Activated T-helper 2 cell treated with anti-CD3 and anti-CD28 coated beads, Interferon-gamma antibody, Interleukin-2, Interleukin-4, amounts not matched to agents 10 μg/mL and 5 μg/mL and 100 μg/mL, durations not matched to agents 14 hours and 24 hours and 36 hours (primary cell): ENCODE measurements at regions not wholly inside any gene's neighbourhood (a gene's known extent, or its start where the extent isn't known, plus 50 kb on each side); places are given as distances from the start of the nearest gene placed in this dataset.
A peak's percentile ranks its signal among the peaks of the same experiment; 100 is the strongest.

Experiments used
- DNase-seq: peaks from one replicate; pipeline ENCODE4 v3.0.0; 2021; ENCODE audit warnings: low spot score
- H3K27ac Mint-ChIP-seq: one replicate; pipeline ENCODE4 v1.8.0; 2021; ENCODE audit warnings: mixed read lengths
- H3K27me3 Mint-ChIP-seq: one replicate; pipeline ENCODE4 v1.8.0; 2021; ENCODE audit warnings: low read depth, mixed read lengths
- H3K36me3 Mint-ChIP-seq: one replicate; pipeline ENCODE4 v1.8.0; 2021; ENCODE audit warnings: low read depth, mixed read lengths
- H3K4me1 Mint-ChIP-seq: one replicate; pipeline ENCODE4 v1.8.0; 2021; ENCODE audit warnings: low read depth, mixed read lengths
- H3K4me3 Mint-ChIP-seq: one replicate; pipeline ENCODE4 v1.8.0; 2021; ENCODE audit warnings: low read depth, mild to moderate bottlenecking, moderate library complexity, mixed read lengths
- H3K9me3 Mint-ChIP-seq: one replicate; pipeline ENCODE4 v1.8.0; 2021; ENCODE audit warnings: mixed read lengths
- intact Hi-C: fragments of 100-400 bp; cut with micrococcal nuclease; formaldehyde crosslinking; loops from one replicate; pipeline ENCODE4 v1.15.1; 2023

- no peak overlapping the region for H3K4me3 Mint-ChIP-seq
- intact Hi-C loops: no loop called here
- DNase-seq: no peak
- no peaks in the 10 kb centered on the region for H3K9me3 Mint-ChIP-seq
- H3K4me1 Mint-ChIP-seq: no peaks in the 10 kb centered on the region
- H3K27ac Mint-ChIP-seq: no peak overlapping the region
- no peaks in the 10 kb centered on the region for H3K27me3 Mint-ChIP-seq
- H3K36me3 Mint-ChIP-seq: no peaks in the 10 kb centered on the region
Measured at GRCh38 chr14:81971911-81972310, 438.3 kb upstream of the SEL1L start.

GRCh38 chr14:81972601-81973000, 438.9 kb upstream of the SEL1L start:
- no peak for DNase-seq
- H3K27me3 Mint-ChIP-seq: no peaks in the 10 kb centered on the region
- H3K4me3 Mint-ChIP-seq: no peak overlapping the region

GRCh38 chr14:81974543-81974942, 440.9 kb upstream of the SEL1L start:
- no peaks in the 10 kb centered on the region for H3K9me3 Mint-ChIP-seq
- H3K36me3 Mint-ChIP-seq: no peaks in the 10 kb centered on the region
- intact Hi-C loops: no loop called here
- no peak for DNase-seq
- H3K27ac Mint-ChIP-seq: no peak overlapping the region
- H3K4me1 Mint-ChIP-seq: no peaks in the 10 kb centered on the region
- H3K27me3 Mint-ChIP-seq: no peaks in the 10 kb centered on the region
- no peak overlapping the region for H3K4me3 Mint-ChIP-seq

More at GRCh38 chr14:81972601-81973000, 438.9 kb upstream of the SEL1L start:
- no peak overlapping the region for H3K27ac Mint-ChIP-seq
- H3K36me3 Mint-ChIP-seq: no peaks in the 10 kb centered on the region
- H3K4me1 Mint-ChIP-seq: no peaks in the 10 kb centered on the region
- H3K9me3 Mint-ChIP-seq: no peaks in the 10 kb centered on the region
- intact Hi-C loops: no loop called here

GRCh38 chr14:81980601-81981306, 447.1 kb upstream of the SEL1L start:
- intact Hi-C loops: no loop called here

GRCh38 chr14:81981307-81981675, 447.6 kb upstream of the SEL1L start:
- Mint-ChIP-seq H3K27ac (no peak overlapping the region), H3K9me3 (no peaks in the 10 kb centered on the region), H3K27me3 (no peaks in the 10 kb centered on the region), H3K36me3 (no peaks in the 10 kb centered on the region), H3K4me3 (no peak overlapping the region), H3K4me1 (no peaks in the 10 kb centered on the region)
- no peak for DNase-seq
- intact Hi-C loops: no loop called here

More at GRCh38 chr14:81980601-81981306, 447.1 kb upstream of the SEL1L start:
- Mint-ChIP-seq H3K27ac (no peak overlapping the region), H3K27me3 (no peaks in the 10 kb centered on the region), H3K36me3 (no peaks in the 10 kb centered on the region), H3K9me3 (no peaks in the 10 kb centered on the region), H3K4me1 (no peaks in the 10 kb centered on the region), H3K4me3 (no peak overlapping the region)
- no peak for DNase-seq

GRCh38 chr14:81982046-81982445, 448.4 kb upstream of the SEL1L start:
- H3K4me3 Mint-ChIP-seq: no peak overlapping the region
- no peaks in the 10 kb centered on the region for H3K27me3 Mint-ChIP-seq
- no peaks in the 10 kb centered on the region for H3K36me3 Mint-ChIP-seq
- H3K27ac Mint-ChIP-seq: no peak overlapping the region
- intact Hi-C loops: no loop called here
- H3K9me3 Mint-ChIP-seq: no peaks in the 10 kb centered on the region
- DNase-seq: no peak
- H3K4me1 Mint-ChIP-seq: no peaks in the 10 kb centered on the region

GRCh38 chr14:81986005-81986404, 452.4 kb upstream of the SEL1L start:
- no peak overlapping the region for H3K4me3 Mint-ChIP-seq
- no peaks in the 10 kb centered on the region for H3K27me3 Mint-ChIP-seq
- no peak for DNase-seq
- no peak overlapping the region for H3K27ac Mint-ChIP-seq
- no peaks in the 10 kb centered on the region for H3K36me3 Mint-ChIP-seq
- intact Hi-C loops: no loop called here
- H3K4me1 Mint-ChIP-seq: no peaks in the 10 kb centered on the region
- H3K9me3 Mint-ChIP-seq: no peaks in the 10 kb centered on the region

GRCh38 chr14:81989211-81989610, 455.6 kb upstream of the SEL1L start:
- intact Hi-C loops: no loop called here
- no peak for DNase-seq

GRCh38 chr14:81990312-81990761, 456.7 kb upstream of the SEL1L start:
- no peaks in the 10 kb centered on the region for H3K36me3 Mint-ChIP-seq
- no peaks in the 10 kb centered on the region for H3K27me3 Mint-ChIP-seq
- DNase-seq: peak; percentile 12
- H3K27ac Mint-ChIP-seq: no peak overlapping the region
- H3K4me3 Mint-ChIP-seq: no peak overlapping the region
- intact Hi-C loops: loop anchor here (10.0 kb wide), 1 partner anchor 1474 kb away; no protein-coding TSS in a partner anchor
- H3K4me1 Mint-ChIP-seq: peaks cover 3% of the 10 kb centered on the region
- no peaks in the 10 kb centered on the region for H3K9me3 Mint-ChIP-seq

More at GRCh38 chr14:81989211-81989610, 455.6 kb upstream of the SEL1L start:
- Mint-ChIP-seq H3K4me1 (peaks cover 3% of the 10 kb centered on the region), H3K27me3 (no peaks in the 10 kb centered on the region), H3K36me3 (no peaks in the 10 kb centered on the region), H3K9me3 (no peaks in the 10 kb centered on the region), H3K4me3 (no peak overlapping the region), H3K27ac (no peak overlapping the region)

- no peak overlapping the region for H3K27ac Mint-ChIP-seq
- H3K9me3 Mint-ChIP-seq: no peaks in the 10 kb centered on the region
- no peak for DNase-seq
- H3K27me3 Mint-ChIP-seq: no peaks in the 10 kb centered on the region
- H3K4me1 Mint-ChIP-seq: peaks cover 3% of the 10 kb centered on the region
- no peak overlapping the region for H3K4me3 Mint-ChIP-seq
- intact Hi-C loops: loop anchor here (10.0 kb wide), 1 partner anchor 1473 kb away; no protein-coding TSS in a partner anchor
- H3K36me3 Mint-ChIP-seq: no peaks in the 10 kb centered on the region
Measured at GRCh38 chr14:81991998-81992397, 458.3 kb upstream of the SEL1L start.

GRCh38 chr14:81993432-81993831, 459.8 kb upstream of the SEL1L start:
- Mint-ChIP-seq H3K27me3 (no peaks in the 10 kb centered on the region), H3K27ac (no peak overlapping the region), H3K4me1 (peaks cover 3% of the 10 kb centered on the region), H3K36me3 (no peaks in the 10 kb centered on the region), H3K4me3 (no peak overlapping the region), H3K9me3 (no peaks in the 10 kb centered on the region)
- intact Hi-C loops: loop anchor here (10.0 kb wide), 1 partner anchor 1471 kb away; no protein-coding TSS in a partner anchor
- DNase-seq: no peak

- Mint-ChIP-seq H3K27me3 (no peaks in the 10 kb centered on the region), H3K4me1 (no peaks in the 10 kb centered on the region), H3K4me3 (no peak overlapping the region), H3K36me3 (no peaks in the 10 kb centered on the region), H3K27ac (no peak overlapping the region), H3K9me3 (no peaks in the 10 kb centered on the region)
- intact Hi-C loops: no loop called here
- DNase-seq: no peak
Measured at GRCh38 chr14:82003426-82003825, 469.8 kb upstream of the SEL1L start.

- intact Hi-C loops: no loop called here
- no peaks in the 10 kb centered on the region for H3K4me1 Mint-ChIP-seq
- no peaks in the 10 kb centered on the region for H3K27me3 Mint-ChIP-seq
- no peaks in the 10 kb centered on the region for H3K36me3 Mint-ChIP-seq
- peaks cover 9% of the 10 kb centered on the region for H3K9me3 Mint-ChIP-seq
- no peak overlapping the region for H3K27ac Mint-ChIP-seq
- no peak for DNase-seq
- H3K4me3 Mint-ChIP-seq: no peak overlapping the region
Measured at GRCh38 chr14:82009076-82009475, 475.4 kb upstream of the SEL1L start.
